ENCODE measurements at regions not wholly inside any gene's neighbourhood (a gene's known extent, or its start where the extent isn't known, plus 50 kb on each side); places are given as distances from the start of the nearest gene placed in this dataset.

GRCh38 chr12:125254856-125255255 lies 189.6 kb downstream of the AACS start:
- no peak for DNase-seq (ENCODE audit: low read depth in 1 of 2, low spot score in 1 of 2)
- Histone ChIP-seq H3K4me1 (ENCODE audit: low read depth) (no peaks in the 10 kb centered on the region), H3K27ac (no peak overlapping the region), H3K9me3 (ENCODE audit: low read depth) (no peaks in the 10 kb centered on the region), H3K4me3 (no peak overlapping the region), H3K27me3 (no peaks in the 10 kb centered on the region), H3K36me3 (no peaks in the 10 kb centered on the region)
- no peak for TF ChIP-seq CTCF (IDR thresholded peaks at IDR 0.05; ENCODE audit: low read depth, low read length)

DNA sequence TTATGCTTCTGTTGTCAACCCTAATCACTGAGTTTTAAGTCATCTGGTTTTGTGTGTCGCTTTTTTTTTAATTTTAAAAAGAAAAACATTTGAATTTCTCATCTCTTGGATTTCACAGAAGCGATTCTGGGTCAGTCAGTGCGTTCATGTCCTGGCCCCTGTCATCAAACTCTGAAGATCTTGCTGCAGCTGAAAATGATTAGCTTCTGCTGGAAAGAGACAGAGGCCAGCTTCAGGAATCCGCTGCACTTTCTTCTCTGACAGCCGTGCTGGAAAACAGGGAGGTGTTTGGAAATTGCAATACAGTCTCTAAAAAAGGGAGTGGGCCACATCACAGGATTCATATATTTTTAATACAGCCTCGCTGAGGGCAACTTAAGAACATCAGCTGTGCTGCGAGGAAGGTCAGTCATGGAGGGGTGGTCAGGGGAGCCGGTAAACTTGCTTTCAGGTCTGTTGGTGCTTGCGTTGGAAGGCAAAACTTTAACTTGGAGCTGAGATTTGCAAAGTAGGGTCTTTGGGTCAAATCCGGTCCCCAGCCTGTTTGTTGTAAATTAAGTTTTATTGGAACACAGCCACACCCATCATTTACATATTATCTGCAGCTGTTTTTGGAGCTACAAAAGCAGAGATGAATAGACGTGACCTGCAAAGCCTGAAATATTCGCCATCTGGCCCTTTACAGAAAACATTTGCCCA lies 190.8 kb downstream of the AACS start:
- Histone ChIP-seq H3K27ac (no peak overlapping the region), H3K4me1 (ENCODE audit: low read depth) (no peaks in the 10 kb centered on the region), H3K27me3 (no peaks in the 10 kb centered on the region), H3K4me3 (no peak overlapping the region), H3K9me3 (ENCODE audit: low read depth) (no peaks in the 10 kb centered on the region), H3K36me3 (no peaks in the 10 kb centered on the region)
- DNase-seq (ENCODE audit: low read depth in 1 of 2, low spot score in 1 of 2): no peak
- TF ChIP-seq CTCF (IDR thresholded peaks at IDR 0.05; ENCODE audit: low read depth, low read length): no peak

DNA sequence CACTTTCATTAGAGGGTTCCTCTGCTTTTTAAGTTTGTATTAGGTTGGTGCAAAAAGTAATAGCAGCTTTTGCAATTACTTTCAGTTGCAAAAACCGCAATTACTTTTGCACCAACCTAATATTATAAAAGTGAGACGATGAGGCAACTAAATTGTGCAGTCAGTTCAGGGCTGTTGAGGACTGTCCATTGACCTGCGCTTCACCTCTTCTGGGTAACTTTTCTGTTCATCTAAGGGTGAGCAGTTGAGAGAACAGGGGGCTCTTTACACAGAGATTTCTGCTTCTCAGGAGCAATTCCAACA lies 191.3 kb downstream of the AACS start:
- Histone ChIP-seq H3K27me3 (no peaks in the 10 kb centered on the region), H3K27ac (no peak overlapping the region), H3K4me3 (no peak overlapping the region), H3K36me3 (no peaks in the 10 kb centered on the region), H3K9me3 (ENCODE audit: low read depth) (no peaks in the 10 kb centered on the region), H3K4me1 (ENCODE audit: low read depth) (no peaks in the 10 kb centered on the region)
- TF ChIP-seq CTCF (IDR thresholded peaks at IDR 0.05; ENCODE audit: low read depth, low read length): no peak
- DNase-seq (ENCODE audit: low read depth in 1 of 2, low spot score in 1 of 2): no peak

DNA sequence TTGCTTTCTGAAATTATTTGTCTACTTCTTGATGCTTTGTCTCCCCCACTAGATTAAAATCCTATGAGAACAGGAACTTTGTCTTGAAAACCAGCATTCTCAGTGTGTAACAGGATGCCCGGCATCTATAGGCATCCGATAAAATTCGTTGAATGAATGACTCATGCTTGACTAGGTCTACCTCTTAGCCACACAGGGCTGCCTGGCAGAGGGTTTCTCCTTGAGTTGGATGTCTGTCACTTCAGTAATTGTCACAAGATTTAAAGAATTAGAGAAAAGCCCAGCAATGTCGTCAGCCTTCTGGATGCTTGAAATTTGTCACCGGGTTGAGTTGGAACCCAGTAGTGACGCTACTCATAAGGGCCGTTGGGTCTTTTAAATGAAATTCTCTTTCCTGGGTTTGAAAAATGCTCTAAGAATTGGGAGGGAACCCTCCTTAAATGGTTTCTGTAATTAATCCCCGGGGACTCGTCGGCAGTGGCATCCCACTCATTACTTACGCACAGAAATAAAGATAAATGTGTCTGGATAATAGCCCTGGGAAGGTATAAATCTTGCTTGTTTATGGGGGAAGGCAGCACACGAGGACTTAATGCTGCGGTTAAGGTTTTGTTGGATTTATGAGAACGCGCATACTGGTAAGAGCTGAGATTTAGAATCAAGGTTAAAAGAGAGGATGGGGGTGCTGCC lies 194.1 kb downstream of the AACS start:
- Histone ChIP-seq H3K27ac (no peak overlapping the region), H3K4me1 (ENCODE audit: low read depth) (no peaks in the 10 kb centered on the region), H3K9me3 (ENCODE audit: low read depth) (no peaks in the 10 kb centered on the region), H3K4me3 (no peak overlapping the region), H3K27me3 (no peaks in the 10 kb centered on the region), H3K36me3 (no peaks in the 10 kb centered on the region)
- TF ChIP-seq CTCF (IDR thresholded peaks at IDR 0.05; ENCODE audit: low read depth, low read length): no peak
- DNase-seq (ENCODE audit: low read depth in 1 of 2, low spot score in 1 of 2): no peak

GRCh38 chr12:125262851-125263250 lies 197.6 kb downstream of the AACS start:
- Histone ChIP-seq H3K9me3 (ENCODE audit: low read depth) (no peaks in the 10 kb centered on the region), H3K27ac (no peak overlapping the region), H3K27me3 (no peaks in the 10 kb centered on the region), H3K36me3 (no peaks in the 10 kb centered on the region), H3K4me1 (ENCODE audit: low read depth) (no peaks in the 10 kb centered on the region), H3K4me3 (no peak overlapping the region)
- TF ChIP-seq CTCF (IDR thresholded peaks at IDR 0.05; ENCODE audit: low read depth, low read length): no peak
- DNase-seq (ENCODE audit: low read depth in 1 of 2, low spot score in 1 of 2): no peak
